Tibial nerve (tissue), 4 donors: ENCODE measurements at regions not wholly inside any gene's neighbourhood (a gene's known extent, or its start where the extent isn't known, plus 50 kb on each side); places are given as distances from the start of the nearest gene placed in this dataset.
"Not testable (repeated sequence)": the region's sequence is repeated elsewhere in the genome, so short reads cannot be mapped to it uniquely, and the experiment has no call there.

Experiments used
- DNase-seq, 2 donors: peaks; one replicate each; pipeline ENCODE4 v3.0.0-alpha.2; 2019; ENCODE audit warnings: low spot score in 2 of 2
- H3K27ac ChIP-seq, 4 donors: fragments of 200-600 bp; sonication (generic) in 3 of 4; one replicate each; pipeline ENCODE4 v1.5.1; 2017 to 2019; ENCODE audit warnings: mild to moderate bottlenecking in 1 of 4
- H3K27me3 ChIP-seq, 2 donors: fragments of 200-600 bp; sonication (generic) in 1 of 2; one replicate each; pipeline versions ENCODE4 v1.5.1 to v1.6.0; 2017 to 2019
- H3K36me3 ChIP-seq, 3 donors: fragments of 200-600 bp; sonication (generic); one replicate each; pipeline ENCODE4 v1.5.1; 2018 to 2019
- H3K4me1 ChIP-seq, 4 donors: fragments of 200-600 bp; sonication (generic) in 3 of 4; one replicate each; pipeline ENCODE4 v1.5.1; 2017 to 2019
- H3K4me3 ChIP-seq, 4 donors: fragments of 200-600 bp; sonication (generic) in 3 of 4; one replicate each; pipeline ENCODE4 v1.5.1; 2017 to 2019; ENCODE audit warnings: mild to moderate bottlenecking in 1 of 4, moderate library complexity in 1 of 4
- H3K9me3 ChIP-seq, 4 donors: fragments of 200-600 bp; sonication (generic) in 3 of 4; one replicate each; pipeline ENCODE4 v1.5.1; 2017 to 2019
- EP300 ChIP-seq, 2 donors: sonication (generic); formaldehyde crosslinking; IDR thresholded peaks; one replicate each; pipeline ENCODE4 v1.6.1; 2017; ENCODE audit warnings: antibody characterized with exemption in 2 of 2, mild to moderate bottlenecking in 1 of 2
- POLR2A ChIP-seq, 2 donors: fragments of 450-650 bp; IDR thresholded peaks; one replicate each; pipeline ENCODE4 v1.6.1; 2017; ENCODE audit warnings: antibody characterized with exemption in 2 of 2, mild to moderate bottlenecking in 2 of 2, moderate library complexity in 2 of 2
- WGBS, 2 donors: methylation state at CpG; one replicate each; pipeline ENCODE4 v1.1.5; 2018; 5-methylcytosine and 5-hydroxymethylcytosine counted together
- TF ChIP-seq, protein P1 (sequence below), 5 experiments: fragments of 200-600 bp in 3 of 5; fragments of 450-650 bp in 2 of 5; sonication (generic) in 3 of 5; IDR thresholded peaks; one replicate each; pipeline ENCODE4 v1.5.1; 2016 to 2019; ENCODE audit warnings: antibody characterized with exemption in 5 of 5, mild to moderate bottlenecking in 3 of 5, moderate library complexity in 2 of 5

DNA sequence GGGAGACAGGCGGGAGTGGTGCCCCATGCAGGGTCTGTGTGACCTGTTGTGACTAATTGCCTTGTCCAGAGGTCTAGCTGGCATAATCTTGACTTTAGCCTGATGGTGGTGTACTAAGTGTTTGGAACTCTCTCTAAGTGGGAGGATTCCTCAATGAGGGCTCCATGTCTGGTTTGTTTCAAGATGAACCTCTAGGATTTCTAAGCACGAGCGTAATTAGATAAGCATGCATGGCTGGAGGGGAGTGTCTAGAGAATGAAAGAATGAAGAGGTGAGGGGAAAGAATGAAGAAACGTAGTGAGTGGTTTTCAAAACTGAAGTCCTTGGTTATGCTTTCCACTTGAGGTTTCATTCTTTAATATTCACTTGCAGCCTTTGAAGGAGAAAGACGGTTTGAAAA, 833.2 kb upstream of the GYPC start:
- TF ChIP-seq, protein P1, sequence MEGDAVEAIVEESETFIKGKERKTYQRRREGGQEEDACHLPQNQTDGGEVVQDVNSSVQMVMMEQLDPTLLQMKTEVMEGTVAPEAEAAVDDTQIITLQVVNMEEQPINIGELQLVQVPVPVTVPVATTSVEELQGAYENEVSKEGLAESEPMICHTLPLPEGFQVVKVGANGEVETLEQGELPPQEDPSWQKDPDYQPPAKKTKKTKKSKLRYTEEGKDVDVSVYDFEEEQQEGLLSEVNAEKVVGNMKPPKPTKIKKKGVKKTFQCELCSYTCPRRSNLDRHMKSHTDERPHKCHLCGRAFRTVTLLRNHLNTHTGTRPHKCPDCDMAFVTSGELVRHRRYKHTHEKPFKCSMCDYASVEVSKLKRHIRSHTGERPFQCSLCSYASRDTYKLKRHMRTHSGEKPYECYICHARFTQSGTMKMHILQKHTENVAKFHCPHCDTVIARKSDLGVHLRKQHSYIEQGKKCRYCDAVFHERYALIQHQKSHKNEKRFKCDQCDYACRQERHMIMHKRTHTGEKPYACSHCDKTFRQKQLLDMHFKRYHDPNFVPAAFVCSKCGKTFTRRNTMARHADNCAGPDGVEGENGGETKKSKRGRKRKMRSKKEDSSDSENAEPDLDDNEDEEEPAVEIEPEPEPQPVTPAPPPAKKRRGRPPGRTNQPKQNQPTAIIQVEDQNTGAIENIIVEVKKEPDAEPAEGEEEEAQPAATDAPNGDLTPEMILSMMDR (IDR thresholded peaks at IDR 0.05), result no peak
- TF ChIP-seq EP300 (IDR thresholded peaks at IDR 0.05) (no peak), POLR2A (IDR thresholded peaks at IDR 0.05) (no peak)
- no peak overlapping the region for H3K27ac ChIP-seq
- 90 to 92% methylated on average over 5 of the region's 5 CpGs for WGBS, 2 donors
- DNase-seq, result no peak
- no peaks in the 10 kb centered on the region for H3K36me3 ChIP-seq
- H3K4me1 ChIP-seq, result no peaks in the 10 kb centered on the region
- no peaks in the 10 kb centered on the region for H3K27me3 ChIP-seq
- no peaks in the 10 kb centered on the region for H3K9me3 ChIP-seq
- no peak overlapping the region for H3K4me3 ChIP-seq

DNA sequence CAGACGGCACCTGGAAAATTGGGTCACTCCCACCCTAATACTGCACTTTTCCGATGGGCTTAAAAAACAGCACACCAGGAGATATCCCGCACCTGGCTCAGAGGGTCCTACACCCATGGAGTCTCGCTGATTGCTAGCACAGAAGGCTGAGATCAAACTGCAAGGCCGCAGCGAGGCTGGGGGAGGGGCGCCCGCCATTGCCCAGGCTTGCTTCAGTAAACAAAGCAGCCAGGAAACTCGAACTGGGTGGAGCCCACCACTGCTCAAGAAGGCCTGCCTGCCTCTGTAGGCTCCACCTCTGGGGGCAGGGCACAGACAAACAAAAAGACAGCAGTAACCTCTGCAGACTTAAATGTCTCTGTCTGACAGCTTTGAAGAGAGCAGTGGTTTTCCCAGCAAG, 830.2 kb upstream of the GYPC start:
- not testable (repeated sequence) for H3K9me3 ChIP-seq, H3K4me1 ChIP-seq, DNase-seq, H3K27me3 ChIP-seq, H3K36me3 ChIP-seq, H3K27ac ChIP-seq, H3K4me3 ChIP-seq
- WGBS, 2 donors, result 89 to 90% methylated on average over 9 of the region's 9 CpGs

DNA sequence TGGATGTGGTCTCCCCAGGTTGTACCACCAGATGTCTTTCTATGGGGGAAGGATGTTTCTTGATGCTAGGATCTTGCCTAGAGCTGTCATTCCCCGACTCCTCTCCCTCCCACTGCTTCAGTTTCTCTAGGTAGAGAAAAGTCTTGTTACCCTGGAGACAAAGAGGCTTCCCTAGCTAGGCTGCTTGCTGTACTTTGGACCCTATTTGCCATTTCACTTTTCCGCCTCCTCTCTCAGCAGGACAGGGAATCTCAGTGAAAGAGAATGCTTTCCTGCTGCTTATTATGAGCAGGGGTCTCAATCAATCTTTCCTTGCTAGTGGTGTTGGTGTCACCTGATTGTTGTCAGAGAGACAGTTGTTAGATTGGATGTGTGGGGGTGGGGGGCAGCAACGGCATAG, 818.8 kb upstream of the GYPC start:
- no peaks in the 10 kb centered on the region for H3K27me3 ChIP-seq
- no peak overlapping the region for H3K27ac ChIP-seq
- no peaks in the 10 kb centered on the region for H3K36me3 ChIP-seq
- no peak for DNase-seq
- WGBS, 2 donors, result 54 to 56% methylated on average over 3 of the region's 3 CpGs
- TF ChIP-seq EP300 (IDR thresholded peaks at IDR 0.05), result no peak
- TF ChIP-seq, protein P1 (IDR thresholded peaks at IDR 0.05), result no peak
- no peak for TF ChIP-seq POLR2A (IDR thresholded peaks at IDR 0.05)
- no peaks in the 10 kb centered on the region for H3K9me3 ChIP-seq
- H3K4me1 ChIP-seq, result no peaks in the 10 kb centered on the region
- no peak overlapping the region for H3K4me3 ChIP-seq

DNA sequence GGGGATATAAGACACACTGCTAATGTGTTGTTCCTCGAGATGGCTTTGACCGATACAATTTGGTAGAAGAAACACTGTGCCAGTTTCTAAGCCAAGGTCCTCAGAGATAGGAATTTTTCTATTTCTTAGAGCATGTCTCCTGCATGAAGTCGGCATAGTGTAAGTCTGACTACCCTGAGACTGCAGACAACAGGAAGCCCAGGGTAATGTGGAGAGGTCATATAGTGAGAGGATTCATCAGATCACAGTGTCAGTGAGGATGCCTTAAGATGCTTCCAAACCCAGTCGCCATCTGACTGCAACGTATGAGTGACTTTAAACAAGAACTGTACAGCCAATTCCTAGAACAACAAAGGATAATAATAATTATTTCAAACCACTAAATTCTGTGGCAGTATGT, 818.3 kb upstream of the GYPC start:
- H3K4me3 ChIP-seq, result no peak overlapping the region
- no peak overlapping the region for H3K27ac ChIP-seq
- no peaks in the 10 kb centered on the region for H3K9me3 ChIP-seq
- WGBS, 2 donors, result 80% methylated on average over 5 of the region's 5 CpGs
- DNase-seq, result no peak
- TF ChIP-seq, protein P1 (IDR thresholded peaks at IDR 0.05), result no peak
- TF ChIP-seq EP300 (IDR thresholded peaks at IDR 0.05), result no peak
- TF ChIP-seq POLR2A (IDR thresholded peaks at IDR 0.05), result no peak
- no peaks in the 10 kb centered on the region for H3K27me3 ChIP-seq
- H3K36me3 ChIP-seq, result no peaks in the 10 kb centered on the region
- H3K4me1 ChIP-seq, result no peaks in the 10 kb centered on the region

DNA sequence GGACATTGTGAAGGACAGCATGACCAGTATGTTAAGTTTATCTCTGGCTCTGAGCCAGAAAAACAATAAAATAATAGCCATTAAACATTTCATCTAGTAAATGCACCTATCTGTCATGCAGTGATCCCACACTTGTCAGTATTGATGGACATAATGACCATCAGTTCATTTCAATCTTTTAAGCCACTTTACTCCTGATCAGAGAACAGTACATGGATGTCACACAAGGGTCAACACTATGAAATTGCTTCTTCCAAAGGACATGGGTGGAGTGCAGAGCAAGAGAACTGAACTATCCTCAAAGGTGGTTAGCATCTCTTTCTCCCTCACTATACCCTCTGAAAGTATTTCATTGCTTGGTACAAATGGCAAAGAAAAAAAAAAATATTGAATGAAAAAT, 816.0 kb upstream of the GYPC start:
- H3K4me3 ChIP-seq, result no peak overlapping the region
- H3K27ac ChIP-seq, result no peak overlapping the region
- H3K4me1 ChIP-seq, result no peaks in the 10 kb centered on the region
- H3K36me3 ChIP-seq, result no peaks in the 10 kb centered on the region
- TF ChIP-seq, protein P1 (IDR thresholded peaks at IDR 0.05), result no peak
- TF ChIP-seq EP300 (IDR thresholded peaks at IDR 0.05) (no peak), POLR2A (IDR thresholded peaks at IDR 0.05) (no peak)
- no peak for DNase-seq
- no peaks in the 10 kb centered on the region for H3K27me3 ChIP-seq
- no peaks in the 10 kb centered on the region for H3K9me3 ChIP-seq

DNA sequence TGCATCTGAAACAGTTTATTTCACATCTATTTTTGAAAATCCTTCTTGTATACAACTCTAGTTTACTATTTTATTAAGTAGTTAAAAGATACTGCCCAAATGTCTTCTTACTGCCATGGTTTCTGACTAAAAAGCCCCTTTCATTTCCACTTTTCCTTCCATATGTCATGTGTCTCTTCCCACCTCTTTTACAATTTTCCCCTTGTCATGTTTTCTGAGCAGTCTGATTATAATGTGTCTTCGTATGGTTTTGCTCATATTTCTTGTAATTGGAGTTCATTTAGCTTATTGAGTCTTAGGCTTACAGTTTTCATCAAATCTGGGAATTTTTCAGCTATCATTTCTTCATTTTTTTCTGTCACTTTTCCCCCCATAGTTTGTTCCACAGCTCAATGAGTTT, 813.9 kb upstream of the GYPC start:
- 40 to 54% methylated on average over 1 of the region's 1 CpG for WGBS, 2 donors
- Histone ChIP-seq H3K36me3 (no peaks in the 10 kb centered on the region), H3K4me3 (no peak overlapping the region), H3K27me3 (no peaks in the 10 kb centered on the region), H3K4me1 (no peaks in the 10 kb centered on the region), H3K27ac (no peak overlapping the region), H3K9me3 (no peaks in the 10 kb centered on the region)
- TF ChIP-seq EP300 (IDR thresholded peaks at IDR 0.05), result no peak
- TF ChIP-seq, protein P1 (IDR thresholded peaks at IDR 0.05), result no peak
- TF ChIP-seq POLR2A (IDR thresholded peaks at IDR 0.05), result no peak
- no peak for DNase-seq
